HepG2 (cell line): ENCODE measurements at regions not wholly inside any gene's neighbourhood (a gene's known extent, or its start where the extent isn't known, plus 50 kb on each side); places are given as distances from the start of the nearest gene placed in this dataset.

Experiments
- ATAC-seq: fragments of 200-7000 bp; cut with Tn5 transposase; 3 replicates; pipeline ENCODE4 v1.9.1; 2020; ENCODE audit warnings: mild to moderate bottlenecking, moderate library complexity
- BruUV-seq: library from RNA; stranded (reverse); fragments of 400-500 nt; replicated peaks from 2 replicates; lab custom pipeline; 2021; lab: Mats Ljungman, UMichigan
- CTCF ChIA-PET: fragments of 300-600 bp; formaldehyde crosslinking; extraction: SDS; loops from one replicate; lab custom pipeline; 2021; ENCODE audit warnings: low total read pairs, inconsistent platforms, low intra/inter-chr PET ratio; lab: Yijun Ruan, JAX
- POLR2A ChIA-PET: fragments of 350-600 bp; sonication (Branson Sonifier 250); formaldehyde crosslinking; loops from one replicate; lab custom pipeline; 2020; ENCODE audit warnings: antibody characterized with exemption, inconsistent platforms; lab: Yijun Ruan, JAX
- DNase-seq: peaks from one replicate; pipeline ENCODE4 v3.0.0-alpha.2; 2015; ENCODE audit warnings: low spot score
- FAIRE-seq: peaks from 3 replicates; lab custom pipeline; 2011; peaks lifted over from hg19 to GRCh38; lab: Jason Lieb, UNC
- H2AFZ ChIP-seq: one replicate; pipeline ENCODE4 v1.6.1; 2011; ENCODE audit warnings: low read length, inconsistent platforms
- H3K27ac ChIP-seq: fragments of 300-600 bp; 3 replicates; pipeline ENCODE4 v1.8.0; 2011; ENCODE audit warnings: mixed run types, mild to moderate bottlenecking, mixed read lengths, low read length, inconsistent platforms; ENCODE audit not compliant: insufficient read depth; ENCODE audit errors: extremely low read length
- H3K27me3 ChIP-seq, 2 experiments: fragments of 200-600 bp in 1 of 2; 2 replicates in 1 of 2; 3 replicates in 1 of 2; pipeline versions ENCODE4 v1.6.0 to v1.8.0; 2011; ENCODE audit warnings: low read length in 2 of 2, mild to moderate bottlenecking in 2 of 2, moderate library complexity in 2 of 2, inconsistent platforms in 1 of 2; ENCODE audit not compliant: insufficient read depth in 2 of 2, control insufficient read depth in 1 of 2
- H3K36me3 ChIP-seq, 2 experiments: fragments of 200-600 bp in 1 of 2; replicated peaks in 1 of 2; 2 replicates in 1 of 2; 3 replicates in 1 of 2; pipeline versions ENCODE4 v1.5.1 to v1.8.0; 2011; ENCODE audit warnings: low read length in 2 of 2, inconsistent platforms in 1 of 2; ENCODE audit not compliant: insufficient read depth in 2 of 2, control insufficient read depth in 1 of 2
- H3K4me1 ChIP-seq: 2 replicates; pipeline ENCODE4 v1.5.1; 2012; ENCODE audit warnings: low read length, inconsistent platforms; ENCODE audit not compliant: insufficient read depth
- H3K4me2 ChIP-seq: 2 replicates; pipeline ENCODE4 v1.6.0; 2011; ENCODE audit warnings: low read depth, low read length, inconsistent platforms
- H3K4me3 ChIP-seq, 3 experiments: fragments of 200-600 bp in 1 of 3; sonication (generic), shearing (Covaris generic) in 1 of 3; replicated peaks in 1 of 3; 2 replicates each; pipeline ENCODE4 v1.5.1; 2011 to 2016; ENCODE audit warnings: low read length in 3 of 3, inconsistent platforms in 2 of 3, low read depth in 2 of 3, mild to moderate bottlenecking in 2 of 3, control low read depth in 1 of 3, mixed read lengths in 1 of 3; ENCODE audit not compliant: insufficient read depth in 1 of 3
- H3K79me2 ChIP-seq: one replicate; pipeline ENCODE4 v1.6.1; 2011; ENCODE audit warnings: low read length, inconsistent platforms; ENCODE audit not compliant: insufficient read depth
- H3K9ac ChIP-seq: 2 replicates; pipeline ENCODE4 v1.6.0; 2011; ENCODE audit warnings: mild to moderate bottlenecking, low read depth, low read length, inconsistent platforms; ENCODE audit not compliant: insufficient read depth
- H3K9me3 ChIP-seq: 2 replicates; pipeline ENCODE4 v1.5.1; 2012; ENCODE audit warnings: mild to moderate bottlenecking, low read length
- H4K20me1 ChIP-seq: 2 replicates; pipeline ENCODE4 v1.6.0; 2011; ENCODE audit warnings: inconsistent platforms, mild to moderate bottlenecking, low read length, moderate library complexity; ENCODE audit not compliant: insufficient read depth
- EZH2 ChIP-seq: conservative IDR thresholded peaks from 2 replicates; pipeline ENCODE4 v1.6.1; 2012; ENCODE audit warnings: mild to moderate bottlenecking, low read depth, low read length, moderate library complexity
- GABPA ChIP-seq, 2 experiments: IDR thresholded peaks; 2 replicates each; pipeline ENCODE4 v1.6.1; 2011 to 2016; ENCODE audit warnings: low read depth in 2 of 2, low read length in 1 of 2, missing biosample characterization in 1 of 2, missing genetic modification characterization in 1 of 2
- KLF15 ChIP-seq: sonication (generic); formaldehyde crosslinking; IDR thresholded peaks from 2 replicates; pipeline ENCODE4 v1.8.1; 2023; ENCODE audit warnings: borderline replicate concordance, mild to moderate bottlenecking, inconsistent platforms, missing genetic modification reagents, mixed read lengths
- KLF16 ChIP-seq, 2 experiments: sonication (generic) in 1 of 2; formaldehyde crosslinking in 1 of 2; IDR thresholded peaks; 2 replicates each; pipeline versions ENCODE4 v1.6.1 to v1.8.0; 2016 to 2023; ENCODE audit warnings: missing genetic modification reagents in 2 of 2, missing compliant biosample characterization in 1 of 2
- KMT2A ChIP-seq: sonication (generic); formaldehyde crosslinking; IDR thresholded peaks from 2 replicates; pipeline ENCODE4 v1.4.0; 2020; ENCODE audit warnings: missing genetic modification reagents
- PATZ1 ChIP-seq: sonication (generic); formaldehyde crosslinking; IDR thresholded peaks from 2 replicates; pipeline ENCODE4 v1.4.0; 2020; ENCODE audit warnings: missing genetic modification reagents
- RARG ChIP-seq: sonication (generic); formaldehyde crosslinking; IDR thresholded peaks from 2 replicates; pipeline ENCODE4 v1.4.0; 2020; ENCODE audit warnings: low read depth, mild to moderate bottlenecking, missing genetic modification reagents
- ZNF704 ChIP-seq: sonication (generic); formaldehyde crosslinking; IDR thresholded peaks from 2 replicates; pipeline ENCODE4 v1.8.1; 2023; ENCODE audit warnings: mild to moderate bottlenecking, inconsistent platforms, moderate library complexity, missing genetic modification reagents, borderline replicate concordance
- ZSCAN25 ChIP-seq: sonication (generic); formaldehyde crosslinking; IDR thresholded peaks from 2 replicates; pipeline ENCODE4 v1.8.0; 2022; ENCODE audit warnings: mild to moderate bottlenecking, missing genetic modification reagents
- WGBS: methylation state at CpG from one replicate; pipeline ENCODE4 v1.1.6; 2017; ENCODE audit warnings: low lambda C conversion rate; 5-methylcytosine and 5-hydroxymethylcytosine counted together
- in situ Hi-C: cut with HindIII; loops from 2 replicates; pipeline ENCODE4 v1.10.0; 2017; ENCODE audit warnings: low pct_unique_long_range_greater_than_20kb; ENCODE audit not compliant: extremely low pct_ligation_motif_present
- intact Hi-C: fragments of 100-400 bp; cut with micrococcal nuclease; formaldehyde crosslinking; loops from one replicate; pipeline ENCODE4 v1.10.0; 2022; ENCODE audit not compliant: unreplicated experiment
- TF ChIP-seq, protein P1 (sequence below): IDR thresholded peaks from 2 replicates; pipeline ENCODE4 v1.6.1; 2012; ENCODE audit warnings: low read length, improper control_type of control experiment

DNA sequence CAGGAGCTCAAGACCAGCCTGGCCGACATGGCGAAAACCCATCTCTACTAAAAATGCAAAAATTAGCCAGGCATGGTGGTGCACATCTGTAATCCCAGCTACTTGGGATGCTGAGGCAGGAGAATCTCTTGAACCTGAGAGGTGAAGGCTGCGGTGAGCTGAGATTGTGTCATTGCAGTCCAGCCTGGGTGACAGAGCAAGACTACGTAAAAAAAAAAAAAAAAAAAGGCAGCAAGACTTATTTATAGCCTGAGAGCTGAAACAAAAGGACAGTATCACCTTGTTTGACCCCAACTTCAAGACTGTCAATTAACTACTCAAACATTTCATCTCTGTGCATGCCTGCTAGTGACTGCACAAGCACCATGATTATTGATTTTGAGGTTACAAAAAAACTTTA lies 478.9 kb upstream of the GBE1 start (continued):
- TF ChIP-seq ZNF704 (CRISPR knock-in tag): no peak
- TF ChIP-seq RARG (CRISPR knock-in tag): no peak
- TF ChIP-seq KLF16 (CRISPR knock-in tag; IDR thresholded peaks at IDR 0.05): no peak
- no peak for TF ChIP-seq KMT2A (CRISPR knock-in tag)
- no peak for TF ChIP-seq GABPA (IDR thresholded peaks at IDR 0.05; ENCODE audit: low read depth, low read length)
- TF ChIP-seq GABPA (CRISPR knock-in tag; IDR thresholded peaks at IDR 0.05; ENCODE audit: low read depth): no peak

DNA sequence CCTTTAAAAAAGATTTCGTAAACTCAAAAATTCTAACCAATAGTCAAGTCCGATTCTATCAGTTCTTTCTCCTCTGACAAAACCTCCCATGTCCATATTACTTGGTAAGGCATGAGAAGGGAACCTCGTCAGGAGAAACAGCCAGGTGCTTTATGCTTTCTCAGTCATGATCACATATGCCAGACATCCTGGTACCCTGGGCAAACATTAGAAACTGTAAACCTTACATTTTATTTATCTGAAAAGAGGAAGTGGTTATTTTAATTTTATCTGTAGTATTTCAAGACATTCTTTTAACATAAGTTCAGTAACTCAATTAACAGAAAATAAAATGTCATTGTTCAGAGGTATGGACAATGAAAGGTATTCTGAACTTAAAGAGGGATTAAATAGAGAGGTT lies 474.8 kb upstream of the GBE1 start:
- ATAC-seq: no peak
- 47% methylated on average over 3 of the region's 3 CpGs for whole genome bisulfite sequencing
- no peaks in the 10 kb centered on the region for H3K79me2 ChIP-seq
- ChIA-PET POLR2A (no interaction called here), CTCF (no interaction called here)
- H3K36me3 ChIP-seq: no peaks in the 10 kb centered on the region
- BruUV-seq: no TSS peak
- no peak overlapping the region for H3K4me2 ChIP-seq
- H3K27ac ChIP-seq: no peak overlapping the region
- no peaks in the 10 kb centered on the region for H3K27me3 ChIP-seq
- H3K4me3 ChIP-seq: no peak overlapping the region
- no peaks in the 10 kb centered on the region for H3K9me3 ChIP-seq
- no peaks in the 10 kb centered on the region for H4K20me1 ChIP-seq
- H3K9ac ChIP-seq: no peak overlapping the region
- no peaks in the 10 kb centered on the region for H3K4me1 ChIP-seq
- no peak for DNase-seq
- no peak for FAIRE-seq
- TF ChIP-seq ZSCAN25 (CRISPR knock-in tag): no peak
- H2AFZ ChIP-seq: no peak overlapping the region
- intact Hi-C loops (no loop called here), in situ Hi-C loops (no loop called here)

GRCh38 chr3:82229397-82229796 lies 468.0 kb upstream of the GBE1 start:
- intact Hi-C loops (no loop called here), in situ Hi-C loops (no loop called here)
- CTCF ChIA-PET: no interaction called here
- H3K27ac ChIP-seq: no peak overlapping the region
- no peaks in the 10 kb centered on the region for H3K27me3 ChIP-seq
- H3K9me3 ChIP-seq: peaks cover 9% of the 10 kb centered on the region; the same call in 1 of the 2 replicates
- H3K36me3 ChIP-seq: no peaks in the 10 kb centered on the region
- H3K79me2 ChIP-seq: no peaks in the 10 kb centered on the region
- H3K9ac ChIP-seq: no peak overlapping the region
- ATAC-seq (no peak), DNase-seq (no peak), FAIRE-seq (no peak)
- H3K4me2 ChIP-seq: no peak overlapping the region
- 54% methylated on average over 4 of the region's 4 CpGs for WGBS
- BruUV-seq: no TSS peak
- POLR2A ChIA-PET: no interaction called here
- H2AFZ ChIP-seq: no peak overlapping the region
- no peaks in the 10 kb centered on the region for H4K20me1 ChIP-seq
- H3K4me3 ChIP-seq: no peak overlapping the region
- H3K4me1 ChIP-seq: no peaks in the 10 kb centered on the region
- no peak for TF ChIP-seq PATZ1 (CRISPR knock-in tag)
- no peak for TF ChIP-seq KLF15 (CRISPR knock-in tag)
- TF ChIP-seq, protein P1, sequence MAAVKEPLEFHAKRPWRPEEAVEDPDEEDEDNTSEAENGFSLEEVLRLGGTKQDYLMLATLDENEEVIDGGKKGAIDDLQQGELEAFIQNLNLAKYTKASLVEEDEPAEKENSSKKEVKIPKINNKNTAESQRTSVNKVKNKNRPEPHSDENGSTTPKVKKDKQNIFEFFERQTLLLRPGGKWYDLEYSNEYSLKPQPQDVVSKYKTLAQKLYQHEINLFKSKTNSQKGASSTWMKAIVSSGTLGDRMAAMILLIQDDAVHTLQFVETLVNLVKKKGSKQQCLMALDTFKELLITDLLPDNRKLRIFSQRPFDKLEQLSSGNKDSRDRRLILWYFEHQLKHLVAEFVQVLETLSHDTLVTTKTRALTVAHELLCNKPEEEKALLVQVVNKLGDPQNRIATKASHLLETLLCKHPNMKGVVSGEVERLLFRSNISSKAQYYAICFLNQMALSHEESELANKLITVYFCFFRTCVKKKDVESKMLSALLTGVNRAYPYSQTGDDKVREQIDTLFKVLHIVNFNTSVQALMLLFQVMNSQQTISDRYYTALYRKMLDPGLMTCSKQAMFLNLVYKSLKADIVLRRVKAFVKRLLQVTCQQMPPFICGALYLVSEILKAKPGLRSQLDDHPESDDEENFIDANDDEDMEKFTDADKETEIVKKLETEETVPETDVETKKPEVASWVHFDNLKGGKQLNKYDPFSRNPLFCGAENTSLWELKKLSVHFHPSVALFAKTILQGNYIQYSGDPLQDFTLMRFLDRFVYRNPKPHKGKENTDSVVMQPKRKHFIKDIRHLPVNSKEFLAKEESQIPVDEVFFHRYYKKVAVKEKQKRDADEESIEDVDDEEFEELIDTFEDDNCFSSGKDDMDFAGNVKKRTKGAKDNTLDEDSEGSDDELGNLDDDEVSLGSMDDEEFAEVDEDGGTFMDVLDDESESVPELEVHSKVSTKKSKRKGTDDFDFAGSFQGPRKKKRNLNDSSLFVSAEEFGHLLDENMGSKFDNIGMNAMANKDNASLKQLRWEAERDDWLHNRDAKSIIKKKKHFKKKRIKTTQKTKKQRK: no peak
- TF ChIP-seq EZH2: no peak
